Esophagus squamous epithelium (tissue), 4 donors: ENCODE measurements at regions not wholly inside any gene's neighbourhood (a gene's known extent, or its start where the extent isn't known, plus 50 kb on each side); places are given as distances from the start of the nearest gene placed in this dataset.

Source experiments
- CTCF ChIP-seq, 6 experiments: fragments of 450-650 bp in 4 of 6; fragments of 200-600 bp in 2 of 6; sonication (generic) in 2 of 6; IDR thresholded peaks; one replicate each; pipeline ENCODE4 v1.5.1; 2016 to 2019; ENCODE audit warnings: antibody characterized with exemption in 6 of 6, mild to moderate bottlenecking in 4 of 6, moderate library complexity in 4 of 6
- POLR2A ChIP-seq, 4 donors: fragments of 450-650 bp; IDR thresholded peaks; one replicate each; pipeline ENCODE4 v1.6.1; 2017; ENCODE audit warnings: antibody characterized with exemption in 4 of 4, mild to moderate bottlenecking in 4 of 4, moderate library complexity in 3 of 4

- TF ChIP-seq POLR2A (IDR thresholded peaks at IDR 0.05) (no peak), CTCF (IDR thresholded peaks at IDR 0.05) (no peak)
Observed at GRCh38 chr6:131443514-131443913, 129.5 kb upstream of the ARG1 start.
